Hematopoietic multipotent progenitor cell treated with erythropoietin and hydrocortisone succinate and interleukin-3 and kit ligand, for 6 days (in vitro differentiated cells): ENCODE measurements at regions not wholly inside any gene's neighbourhood (a gene's known extent, or its start where the extent isn't known, plus 50 kb on each side); places are given as distances from the start of the nearest gene placed in this dataset.

Source experiments
- DNase-seq: peaks from one replicate; pipeline ENCODE4 v3.0.0-alpha.2; 2015

GRCh38 chr18:27447451-27447881, 262.4 kb upstream of the CHST9 start:
- no peak for DNase-seq

GRCh38 chr18:27430595-27430994, 245.5 kb upstream of the CHST9 start:
- DNase-seq: no peak

GRCh38 chr18:27428716-27429475, 243.8 kb upstream of the CHST9 start:
- no peak for DNase-seq

GRCh38 chr18:27428120-27428519, 243.0 kb upstream of the CHST9 start:
- no peak for DNase-seq

- no peak for DNase-seq
Observed at GRCh38 chr18:27423581-27423980, 238.5 kb upstream of the CHST9 start.

GRCh38 chr18:27419646-27420045, 234.5 kb upstream of the CHST9 start:
- DNase-seq: no peak

- DNase-seq: no peak
Observed at GRCh38 chr18:27415495-27415894, 230.4 kb upstream of the CHST9 start.

GRCh38 chr18:27414682-27415081, 229.6 kb upstream of the CHST9 start:
- DNase-seq: no peak

- DNase-seq: no peak
Observed at GRCh38 chr18:27413495-27414401, 228.6 kb upstream of the CHST9 start.

GRCh38 chr18:27412556-27412955, 227.4 kb upstream of the CHST9 start:
- DNase-seq: no peak

- no peak for DNase-seq
Observed at GRCh38 chr18:27411911-27412310, 226.8 kb upstream of the CHST9 start.

GRCh38 chr18:27411013-27411412, 225.9 kb upstream of the CHST9 start:
- no peak for DNase-seq

- DNase-seq: no peak
Observed at GRCh38 chr18:27404855-27405254, 219.7 kb upstream of the CHST9 start.

GRCh38 chr18:27400001-27400400, 214.9 kb upstream of the CHST9 start:
- peak; percentile 1 for DNase-seq

- DNase-seq: no peak
Observed at GRCh38 chr18:27395752-27396151, 210.6 kb upstream of the CHST9 start.

- no peak for DNase-seq
Observed at GRCh38 chr18:27394687-27395086, 209.6 kb upstream of the CHST9 start.

GRCh38 chr18:27382567-27383216, 197.6 kb upstream of the CHST9 start:
- no peak for DNase-seq

GRCh38 chr18:27378431-27379095, 193.5 kb upstream of the CHST9 start:
- DNase-seq: no peak

- DNase-seq: no peak
Observed at GRCh38 chr18:27377251-27377650, 192.1 kb upstream of the CHST9 start.

- DNase-seq: no peak
Observed at GRCh38 chr18:27372386-27372785, 187.3 kb upstream of the CHST9 start.

- DNase-seq: no peak
Observed at GRCh38 chr18:27366665-27367064, 181.6 kb upstream of the CHST9 start.

GRCh38 chr18:27366151-27366550, 181.0 kb upstream of the CHST9 start:
- DNase-seq: no peak

- peak; percentile 17 for DNase-seq
Observed at GRCh38 chr18:27363872-27364271, 178.8 kb upstream of the CHST9 start.
